GM21515 (cell line): ENCODE measurements at regions not wholly inside any gene's neighbourhood (a gene's known extent, or its start where the extent isn't known, plus 50 kb on each side); places are given as distances from the start of the nearest gene placed in this dataset.

Experiments
- ATAC-seq: cut with Tn5 transposase; IDR thresholded peaks from one replicate; pipeline ENCODE4 v1.9.1; 2021; ENCODE audit not compliant: unreplicated experiment

DNA sequence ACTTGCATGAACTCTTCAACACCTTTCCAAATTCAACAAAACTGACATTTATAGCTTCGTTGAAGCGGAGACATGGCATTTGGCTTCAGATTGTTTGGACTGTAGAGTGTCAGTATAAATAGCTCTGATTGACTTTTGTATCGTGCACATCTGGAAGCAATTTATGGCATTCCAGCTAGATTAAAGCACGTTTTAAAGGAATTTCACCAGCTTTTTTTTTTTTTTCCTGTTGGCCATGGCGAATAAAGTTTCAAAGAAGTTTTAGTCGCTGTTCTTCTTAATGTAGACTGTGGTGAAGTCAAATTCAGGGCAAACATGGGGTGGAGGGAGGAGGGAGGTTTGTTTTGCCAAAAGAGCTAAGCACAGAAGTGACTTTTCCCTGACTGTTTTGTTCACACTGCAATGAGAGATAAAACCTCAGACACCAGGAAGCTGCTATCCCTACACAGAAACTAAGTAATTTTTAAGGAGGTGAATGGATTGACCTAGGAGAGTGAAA is 391.0 kb upstream of the RARB start:
- no peak for ATAC-seq

DNA sequence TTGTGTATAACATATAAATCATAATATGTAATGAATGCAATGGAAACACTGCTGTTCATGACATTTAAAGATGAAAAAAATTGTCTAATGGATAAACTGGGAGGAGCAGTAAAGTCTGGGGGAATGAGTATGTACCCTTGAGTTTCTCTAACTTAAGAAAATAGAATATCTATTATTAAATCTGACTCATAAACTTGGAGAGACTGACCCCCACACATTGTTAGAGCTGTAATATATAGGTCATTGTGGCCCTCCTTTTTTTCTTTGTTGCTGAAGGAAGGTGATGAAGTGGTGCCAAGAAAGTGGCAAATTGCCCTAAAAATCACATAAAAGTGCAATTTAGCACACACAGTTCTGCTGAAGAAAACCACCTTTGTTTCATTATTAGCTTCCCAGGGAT is 389.8 kb upstream of the RARB start:
- ATAC-seq: no peak

DNA sequence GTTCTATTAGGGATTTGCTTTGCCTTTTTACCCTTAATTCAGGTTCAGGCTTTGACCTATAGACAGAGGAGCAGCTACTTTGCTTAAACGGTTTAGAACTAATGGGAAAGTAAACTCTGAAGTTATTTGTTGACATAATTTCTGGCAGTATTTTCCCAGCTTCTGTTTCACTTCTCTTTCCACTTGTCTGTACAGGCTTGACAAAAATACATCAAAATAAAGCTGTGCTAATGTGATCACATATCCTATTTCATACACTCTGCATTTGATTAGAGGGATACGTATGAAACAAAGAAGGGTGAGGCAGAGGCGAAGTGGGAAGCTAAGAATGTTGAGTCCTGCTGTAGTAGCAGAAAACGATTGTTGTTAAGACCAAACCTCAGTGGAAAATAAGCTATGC is 389.1 kb upstream of the RARB start:
- ATAC-seq: no peak

DNA sequence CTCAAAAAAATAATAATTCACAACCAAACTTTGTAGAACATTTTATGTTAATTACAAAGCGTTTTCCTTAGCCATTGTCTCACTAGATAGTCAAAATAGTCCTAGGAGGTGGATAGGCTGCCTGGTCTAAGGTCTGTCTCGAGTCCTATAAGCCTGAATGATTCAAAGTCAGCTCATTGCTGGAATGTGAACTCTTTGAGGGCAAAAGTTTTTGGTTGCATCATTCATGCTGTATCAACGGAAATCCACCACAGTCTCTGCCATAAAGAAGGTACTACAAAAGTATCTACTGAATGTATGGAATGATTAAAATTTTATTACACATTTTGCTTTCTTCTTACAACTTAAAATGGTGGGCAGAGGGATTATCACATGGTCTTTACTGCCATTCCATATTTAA is 387.3 kb upstream of the RARB start:
- ATAC-seq: no peak

DNA sequence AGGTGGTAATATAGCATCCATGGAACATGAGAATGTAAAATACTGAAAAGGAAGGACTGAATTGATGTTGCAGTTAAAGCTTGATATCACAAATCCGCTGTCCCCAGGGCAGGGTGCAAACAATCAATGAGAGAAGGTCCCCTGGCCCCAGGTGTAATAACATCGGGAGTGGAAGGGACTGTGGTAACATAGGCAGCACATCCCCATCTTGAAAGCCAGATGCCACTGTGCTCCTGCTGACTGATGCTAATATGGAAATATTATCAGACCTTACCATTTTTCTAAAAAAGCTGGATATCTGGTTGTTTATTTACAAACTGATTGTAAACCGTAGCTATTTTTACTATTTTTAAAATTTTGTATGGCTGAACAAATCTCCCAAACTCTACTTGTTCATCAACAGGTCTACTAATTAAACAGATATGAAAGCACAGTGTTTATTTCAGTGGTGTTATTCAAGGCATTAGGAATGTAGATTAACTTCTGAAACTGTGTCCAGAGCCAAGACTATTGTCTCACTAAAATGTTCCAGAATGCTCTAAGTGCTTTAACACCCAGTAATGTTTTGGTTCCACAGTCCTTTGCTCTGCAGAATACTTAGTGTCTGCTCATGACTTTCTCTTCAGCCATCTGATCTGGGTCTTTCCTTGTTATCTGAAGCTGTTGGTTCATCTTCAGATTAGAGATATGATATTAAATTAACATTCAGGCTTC is 386.0 kb upstream of the RARB start:
- no peak for ATAC-seq

DNA sequence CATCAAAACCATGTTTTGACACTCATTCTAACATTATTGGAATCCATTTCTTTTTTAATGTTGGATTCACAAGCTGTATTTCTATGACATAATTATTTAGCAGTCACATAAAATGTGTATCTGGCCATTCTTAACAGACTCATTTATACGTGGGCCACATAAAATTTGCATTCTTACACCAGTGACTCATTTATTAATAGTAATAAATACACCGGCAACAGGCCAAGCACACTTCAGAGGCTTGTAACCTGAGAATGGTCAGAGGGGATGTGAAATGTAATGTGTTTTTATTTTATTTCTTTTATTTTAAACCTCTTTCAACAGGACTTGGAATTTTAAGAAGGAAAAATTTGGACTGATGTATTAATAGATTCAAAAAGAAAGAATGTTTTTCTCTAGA is 384.9 kb upstream of the RARB start:
- no peak for ATAC-seq

DNA sequence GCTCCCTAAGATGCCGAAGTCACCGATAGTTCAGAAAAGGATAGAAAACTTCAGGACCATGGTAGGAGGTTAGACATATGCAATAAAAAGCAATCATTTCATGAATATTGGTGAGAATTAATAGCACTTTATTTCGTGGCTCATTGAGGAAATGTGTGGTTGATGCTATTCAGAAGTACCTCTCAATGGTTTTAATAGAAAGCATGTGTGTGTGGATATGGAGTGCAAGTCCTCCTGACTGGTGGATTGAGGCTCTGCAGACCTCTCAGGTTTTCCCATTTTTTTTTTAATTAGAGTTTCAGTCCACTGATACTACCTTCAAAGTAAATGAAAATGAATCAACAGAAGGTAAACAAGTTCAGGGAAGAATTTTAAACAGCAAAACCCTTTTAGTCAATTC is 384.3 kb upstream of the RARB start:
- no peak for ATAC-seq

DNA sequence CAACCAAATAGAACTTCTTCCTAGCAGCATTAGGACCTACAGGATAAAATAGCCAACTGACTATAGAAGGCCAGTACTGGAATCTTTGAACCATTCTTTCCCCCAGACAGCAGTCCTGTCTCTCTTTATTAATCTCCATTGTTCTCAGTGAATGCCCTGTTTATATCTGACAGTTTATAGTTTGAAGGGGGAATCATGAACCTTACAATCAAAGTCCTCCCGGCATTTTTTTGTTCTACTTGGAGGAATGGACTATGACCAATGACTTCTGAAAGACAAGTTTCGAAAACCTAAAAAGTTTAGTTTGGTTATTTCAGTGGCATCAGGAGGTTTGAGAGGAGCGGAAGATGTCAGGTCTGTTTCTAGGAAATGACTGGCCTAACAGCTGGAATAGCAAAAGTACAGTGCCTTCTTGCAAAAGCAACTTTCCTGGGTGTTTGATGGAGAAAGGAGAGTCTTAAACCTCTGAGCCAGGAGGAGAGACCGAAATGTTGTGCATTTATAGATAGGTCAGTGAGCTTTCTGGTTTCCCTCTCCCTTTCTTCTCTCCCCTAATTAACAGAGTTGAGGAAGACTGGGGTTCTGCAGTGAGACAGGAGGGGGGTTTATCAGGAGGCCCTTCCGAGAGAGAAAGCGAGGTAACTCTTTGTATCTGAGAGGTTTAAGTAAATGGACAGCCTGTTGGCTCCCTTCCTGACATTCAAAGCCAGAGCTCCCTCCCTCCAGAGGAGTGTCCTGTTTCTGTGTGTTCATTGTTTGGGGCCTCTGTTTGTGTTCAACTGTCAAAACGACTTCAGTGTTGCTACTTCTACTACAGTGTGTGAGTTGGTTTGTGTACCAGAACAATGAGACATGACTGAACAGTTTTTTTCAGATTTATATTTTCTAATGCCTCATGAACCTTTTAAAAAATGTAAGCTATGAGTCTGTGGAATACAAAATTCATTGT is 383.0 kb upstream of the RARB start:
- no peak for ATAC-seq

DNA sequence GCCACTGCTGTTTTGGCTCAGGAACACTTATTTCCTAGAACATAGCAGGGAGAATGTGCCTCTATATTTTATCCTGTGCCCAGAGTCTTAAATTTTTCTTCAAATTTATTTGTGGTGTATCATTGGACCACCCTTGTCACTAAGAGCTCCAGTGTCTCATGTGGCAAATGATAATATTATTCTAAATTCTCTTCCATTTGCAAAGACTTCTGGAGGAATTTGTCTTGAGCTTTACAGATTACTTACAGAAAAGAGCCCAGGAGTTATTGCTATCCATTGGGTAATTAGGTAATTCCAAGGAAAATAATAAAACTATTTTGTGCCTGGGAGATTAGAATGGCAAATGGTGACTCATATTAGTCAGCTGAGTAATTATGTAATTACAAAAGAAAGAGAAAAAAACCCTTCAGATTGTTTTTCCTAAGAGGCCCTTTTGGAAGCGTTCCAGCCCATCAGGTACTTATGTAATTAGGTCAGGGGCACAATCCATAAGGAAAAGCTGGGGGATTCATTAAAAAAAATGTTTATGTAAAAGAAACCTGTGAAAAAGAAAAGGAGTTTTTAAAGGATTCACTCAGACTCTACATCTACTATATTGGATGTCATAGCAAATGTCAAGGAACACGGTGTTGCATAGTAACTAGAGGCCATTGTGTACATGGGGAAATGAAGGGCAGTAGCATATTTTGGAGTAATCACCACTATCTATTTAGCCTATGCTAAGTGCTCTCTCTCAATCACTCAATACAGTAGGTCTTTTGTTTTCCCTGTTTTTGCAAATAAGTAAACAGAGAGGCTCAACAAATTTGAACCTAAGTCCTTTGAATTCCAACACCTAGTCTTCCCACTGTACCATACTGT is 380.9 kb upstream of the RARB start:
- no peak for ATAC-seq

DNA sequence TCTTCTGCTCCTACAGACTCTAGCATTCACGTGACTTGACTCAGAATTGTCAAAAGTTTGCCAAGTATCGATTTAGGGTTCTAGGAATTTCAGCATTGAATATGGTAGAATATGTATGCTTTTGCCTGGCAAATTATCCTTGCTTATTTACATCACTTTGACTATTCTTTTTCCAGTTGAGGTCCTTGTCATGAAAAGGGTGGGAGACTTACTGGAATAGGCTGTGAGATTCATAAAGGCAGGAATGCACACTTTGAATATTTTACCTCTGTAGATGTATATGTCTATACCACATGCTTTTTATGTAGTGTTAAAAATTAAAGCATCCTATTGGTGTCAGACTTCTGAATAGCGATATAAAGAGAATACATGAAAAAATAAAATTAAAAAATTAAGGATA is 378.8 kb upstream of the RARB start:
- ATAC-seq: no peak

DNA sequence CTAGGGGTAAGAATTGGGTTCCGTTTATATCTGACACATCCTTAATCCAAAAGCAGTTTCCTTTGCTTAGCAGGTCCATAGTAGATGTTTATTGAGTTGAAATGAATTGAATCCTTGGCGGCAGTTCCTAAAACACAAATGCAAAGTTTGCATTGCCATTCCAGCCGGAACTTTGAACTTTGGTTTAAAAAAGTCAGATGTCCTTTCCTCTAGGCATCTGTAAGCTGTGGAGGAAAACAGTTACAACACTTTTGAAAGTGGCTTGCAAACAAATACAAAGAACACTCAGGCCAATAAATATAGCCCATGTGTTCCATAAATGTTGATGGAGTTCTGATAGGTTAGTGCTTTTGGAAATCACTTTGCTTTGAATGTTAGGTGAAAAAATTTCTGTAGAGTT is 374.7 kb upstream of the RARB start:
- ATAC-seq: no peak

DNA sequence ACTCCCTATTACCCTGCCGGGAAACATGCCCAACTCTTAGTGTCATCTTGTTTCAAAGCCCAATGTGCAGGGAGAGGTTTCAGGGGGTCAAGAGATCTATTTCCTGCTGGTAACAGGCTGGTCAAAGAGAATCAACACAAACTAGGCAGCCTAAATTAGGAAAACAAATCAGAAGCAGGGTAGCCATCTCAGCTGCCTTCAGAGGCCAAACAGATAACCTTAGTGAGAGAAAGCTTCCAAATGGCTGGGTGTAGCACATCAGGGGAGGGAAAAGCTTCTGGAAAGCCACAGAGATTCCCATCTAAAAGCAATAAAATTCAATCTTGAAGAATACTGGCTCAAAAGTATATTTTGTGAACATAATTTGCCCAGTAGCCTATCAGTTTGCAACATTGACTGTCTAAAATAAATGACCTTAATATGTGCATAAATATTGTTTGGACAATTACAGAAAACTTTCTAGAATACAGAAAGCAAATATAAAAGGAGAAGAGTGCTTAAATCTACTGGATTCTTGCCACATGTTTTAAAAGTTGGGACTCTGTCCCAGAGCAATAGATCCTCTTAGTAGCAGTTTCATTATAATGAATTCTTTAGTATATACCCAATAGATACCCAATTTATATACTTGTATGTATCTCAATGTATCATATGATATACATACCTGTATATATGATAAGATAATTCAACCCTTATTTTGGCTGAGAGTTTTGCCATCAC is 371.9 kb upstream of the RARB start:
- ATAC-seq: no peak

DNA sequence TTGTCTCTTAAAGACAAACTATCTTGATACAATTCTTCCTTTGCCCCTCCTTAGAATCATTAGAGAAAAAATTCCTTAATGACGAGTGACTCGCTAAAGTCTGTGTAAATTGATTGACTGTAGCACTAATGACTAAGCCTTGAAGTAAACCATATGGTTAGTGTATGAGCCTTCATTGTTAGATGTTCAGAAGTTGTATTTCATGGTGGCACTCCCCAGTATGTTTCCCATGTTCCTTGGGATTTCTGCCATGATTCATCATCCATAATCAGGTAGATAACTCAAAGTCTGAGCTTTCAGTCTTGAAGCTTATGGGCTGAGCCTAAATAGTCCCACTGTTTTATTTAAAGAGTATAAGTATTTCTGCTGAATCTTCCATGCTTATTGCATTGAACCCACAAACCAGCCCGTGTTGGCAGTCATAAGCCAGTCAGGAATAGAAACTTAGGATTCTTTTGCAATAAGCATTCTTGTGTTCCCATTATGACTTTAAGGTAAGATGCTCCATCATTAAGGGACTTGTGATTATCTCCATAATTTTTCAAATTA is 371.2 kb upstream of the RARB start:
- ATAC-seq: no peak

DNA sequence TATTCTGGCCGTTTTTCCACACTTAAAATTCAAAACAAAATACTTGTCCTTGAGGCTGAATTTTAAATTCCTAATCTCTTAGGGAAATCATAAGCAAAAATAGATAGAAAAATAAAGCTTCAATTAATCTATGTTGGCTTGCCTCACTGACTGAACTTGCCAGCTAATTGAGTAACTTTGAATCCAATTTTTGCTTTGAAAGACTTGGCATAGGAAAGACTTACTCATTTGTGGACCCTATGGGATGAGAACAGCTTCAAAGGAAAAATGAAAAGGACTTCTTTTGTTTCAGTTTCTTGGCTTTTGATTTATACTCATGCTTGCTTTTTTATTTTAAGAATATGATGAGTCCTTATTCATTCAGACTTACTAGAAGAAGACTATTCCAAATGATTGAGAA is 370.7 kb upstream of the RARB start:
- ATAC-seq: no peak

DNA sequence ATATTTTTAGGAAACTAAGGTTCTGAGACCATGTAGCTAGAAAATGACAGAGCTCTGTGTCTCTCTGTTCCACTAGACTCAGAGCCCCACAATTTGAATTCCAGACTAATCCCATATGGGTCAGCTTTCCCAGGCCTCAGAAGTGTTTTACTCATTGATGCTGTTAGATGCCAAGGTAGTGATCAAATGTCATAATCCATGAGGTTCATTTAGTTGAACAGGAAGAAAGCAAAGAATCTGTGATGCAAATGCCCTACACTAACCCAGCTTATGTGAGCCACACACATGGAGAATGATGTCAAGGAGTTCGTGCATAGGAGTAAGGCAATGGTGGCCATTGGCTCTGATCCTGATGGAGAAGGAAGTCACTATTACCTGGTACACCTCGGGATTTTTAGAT is 363.4 kb upstream of the RARB start:
- ATAC-seq: no peak

DNA sequence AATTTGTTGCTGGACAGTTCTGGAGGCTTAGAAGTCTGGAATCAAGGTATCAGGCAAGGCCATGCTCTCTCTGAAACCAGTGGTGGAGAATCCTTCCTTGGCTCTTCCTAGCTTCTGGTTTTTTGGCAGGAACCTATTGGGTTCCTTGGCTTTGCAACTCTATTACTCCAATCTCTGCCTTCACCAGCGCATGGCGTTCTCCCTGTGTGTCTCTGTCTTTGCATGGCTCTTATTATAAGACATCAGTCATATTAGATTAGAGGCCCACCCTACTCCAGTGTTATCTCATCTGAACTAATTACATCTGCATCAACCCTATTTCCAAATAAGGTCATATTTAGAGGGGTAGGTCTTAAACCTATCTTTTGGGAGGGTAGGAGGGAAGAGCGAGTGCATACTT is 358.1 kb upstream of the RARB start:
- ATAC-seq: no peak

DNA sequence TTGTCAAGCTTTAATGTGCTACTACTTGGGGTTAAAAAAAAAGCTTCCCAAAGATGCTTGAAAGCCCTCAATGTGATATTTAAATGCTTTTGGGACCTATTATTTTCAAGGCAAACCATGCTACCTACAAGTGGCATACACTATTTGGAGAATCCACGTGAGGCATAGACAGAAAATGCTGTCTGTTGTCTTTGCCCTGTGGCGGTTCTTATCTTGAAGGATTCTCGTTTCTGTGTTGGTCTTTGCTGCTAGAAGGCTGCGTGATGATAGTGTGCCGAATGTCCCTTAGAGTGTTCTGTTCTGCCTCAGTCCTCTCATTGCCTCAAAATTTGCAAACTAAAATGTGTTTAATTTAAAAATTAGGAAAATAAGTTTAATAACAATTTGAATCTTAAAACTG is 356.2 kb upstream of the RARB start:
- no peak for ATAC-seq

DNA sequence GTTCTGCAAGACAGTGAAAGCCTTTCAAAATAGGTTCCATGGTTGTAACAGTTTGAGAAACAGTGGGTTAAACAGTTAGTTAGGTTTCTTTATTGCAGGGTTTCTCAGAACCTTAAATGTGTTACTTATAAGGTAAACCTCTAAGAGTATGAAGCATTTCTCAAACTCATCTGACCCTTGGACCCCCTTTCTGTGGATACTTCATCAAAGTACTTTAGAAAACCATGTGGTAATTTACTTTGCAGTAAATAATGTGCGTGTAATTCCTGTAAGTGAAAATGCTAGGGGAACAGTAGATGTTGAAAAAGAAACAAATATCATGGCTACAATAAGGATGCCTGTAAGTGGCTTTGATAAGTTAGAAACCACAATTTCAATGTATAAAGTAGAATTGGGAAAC is 354.6 kb upstream of the RARB start:
- ATAC-seq: no peak

DNA sequence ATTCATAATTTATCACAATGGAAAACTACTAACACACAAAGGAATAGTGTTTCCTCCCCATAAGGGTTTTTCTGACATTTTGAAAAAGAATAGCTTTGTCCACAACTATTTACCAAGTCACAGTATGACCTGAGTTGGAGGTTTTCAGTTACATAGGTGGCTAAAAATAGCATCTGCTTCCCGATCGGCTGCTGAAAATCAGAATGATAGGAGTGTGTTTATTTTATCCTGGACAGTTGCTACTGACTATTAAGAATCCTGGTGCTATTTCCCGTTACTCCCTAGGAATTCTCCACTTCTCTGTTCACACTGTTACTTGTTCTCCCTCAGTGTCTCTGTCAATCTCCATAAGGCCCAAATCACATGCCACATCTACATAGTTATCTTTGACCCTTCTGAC is 353.9 kb upstream of the RARB start:
- no peak for ATAC-seq

DNA sequence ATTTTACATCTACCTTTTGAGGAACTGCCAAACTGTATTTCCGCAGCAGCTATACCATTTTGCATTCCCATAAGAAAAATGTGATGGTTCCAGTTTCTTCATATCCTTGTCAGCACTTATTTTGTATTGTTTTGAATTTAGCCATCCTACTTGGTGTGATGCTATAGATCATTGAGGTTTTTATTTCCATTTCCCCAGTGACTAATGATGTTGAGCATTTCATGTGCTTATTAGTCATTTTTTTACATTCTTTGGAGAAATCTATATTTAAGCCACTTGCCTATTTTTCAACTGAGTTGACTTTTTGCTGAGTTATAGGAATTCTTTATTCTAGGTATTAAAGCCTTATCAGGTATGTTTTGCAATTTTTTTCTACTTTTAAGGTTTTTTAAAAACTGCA is 347.6 kb upstream of the RARB start:
- no peak for ATAC-seq
